HepG2 (cell line): ENCODE measurements at regions not wholly inside any gene's neighbourhood (a gene's known extent, or its start where the extent isn't known, plus 50 kb on each side); places are given as distances from the start of the nearest gene placed in this dataset.

Source experiments
- FOXP1 ChIP-seq, 2 experiments: fragments of 450-650 bp in 1 of 2; IDR thresholded peaks; 2 replicates each; pipeline ENCODE4 v1.6.1; 2017 to 2018; ENCODE audit warnings: antibody characterized with exemption in 1 of 2
- PHB2 ChIP-seq: fragments of 450-650 bp; IDR thresholded peaks from 2 replicates; pipeline ENCODE4 v1.6.1; 2018; ENCODE audit not compliant: partially characterized antibody
- RXRA ChIP-seq: sonication (generic); formaldehyde crosslinking; IDR thresholded peaks from 2 replicates; pipeline ENCODE4 v1.5.1; 2020; ENCODE audit warnings: missing genetic modification reagents
- ZNF614 ChIP-seq: IDR thresholded peaks from 2 replicates; pipeline ENCODE4 v1.6.1; 2018; ENCODE audit warnings: missing biosample characterization, missing genetic modification reagents, inconsistent platforms, borderline replicate concordance
- TF ChIP-seq, protein P1 (sequence below): sonication (generic); formaldehyde crosslinking; IDR thresholded peaks from 2 replicates; pipeline ENCODE4 v1.8.0; 2022; ENCODE audit warnings: low read depth, missing genetic modification reagents
- TF ChIP-seq, protein P2 (sequence below): sonication (generic); formaldehyde crosslinking; IDR thresholded peaks from 2 replicates; pipeline ENCODE4 v1.5.1; 2020; ENCODE audit warnings: missing genetic modification reagents, mild to moderate bottlenecking, borderline replicate concordance
- TF ChIP-seq, protein P3 (sequence below): sonication (generic); formaldehyde crosslinking; IDR thresholded peaks from 2 replicates; pipeline ENCODE4 v1.5.0; 2020; ENCODE audit warnings: mild to moderate bottlenecking, missing genetic modification reagents, borderline replicate concordance
- TF ChIP-seq, protein P4 (sequence below): conservative IDR thresholded peaks from 2 replicates; pipeline ENCODE4 v1.6.1; 2018; ENCODE audit warnings: missing genetic modification reagents

DNA sequence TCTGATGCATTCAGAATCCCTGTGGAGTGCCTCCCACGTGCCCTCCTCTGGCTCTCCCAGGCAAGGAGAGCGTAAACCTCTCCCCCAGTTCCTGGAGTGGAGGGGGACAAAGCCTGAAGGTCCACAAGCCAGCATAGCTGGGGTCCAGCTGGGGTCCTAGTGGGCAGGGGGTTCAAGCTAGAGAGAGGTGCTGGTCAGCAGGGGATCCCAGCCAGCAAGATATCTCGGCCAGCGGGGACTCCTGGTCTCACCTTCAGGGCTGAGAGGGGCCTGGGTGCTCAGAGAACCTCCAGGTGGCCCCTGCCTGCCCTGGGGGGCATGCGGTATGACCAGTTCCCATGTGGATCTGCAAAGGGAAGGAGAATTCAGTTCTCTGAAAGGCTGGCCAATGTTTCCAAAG, 413.7 kb downstream of the TCERG1L start (continued):
- TF ChIP-seq PHB2 (no peak), RXRA (no peak), ZNF614 (CRISPR knock-in tag) (no peak), FOXP1 (IDR thresholded peaks at IDR 0.05) (no peak), FOXP1 (CRISPR knock-in tag; IDR thresholded peaks at IDR 0.05) (no peak)
- TF ChIP-seq, protein P1, sequence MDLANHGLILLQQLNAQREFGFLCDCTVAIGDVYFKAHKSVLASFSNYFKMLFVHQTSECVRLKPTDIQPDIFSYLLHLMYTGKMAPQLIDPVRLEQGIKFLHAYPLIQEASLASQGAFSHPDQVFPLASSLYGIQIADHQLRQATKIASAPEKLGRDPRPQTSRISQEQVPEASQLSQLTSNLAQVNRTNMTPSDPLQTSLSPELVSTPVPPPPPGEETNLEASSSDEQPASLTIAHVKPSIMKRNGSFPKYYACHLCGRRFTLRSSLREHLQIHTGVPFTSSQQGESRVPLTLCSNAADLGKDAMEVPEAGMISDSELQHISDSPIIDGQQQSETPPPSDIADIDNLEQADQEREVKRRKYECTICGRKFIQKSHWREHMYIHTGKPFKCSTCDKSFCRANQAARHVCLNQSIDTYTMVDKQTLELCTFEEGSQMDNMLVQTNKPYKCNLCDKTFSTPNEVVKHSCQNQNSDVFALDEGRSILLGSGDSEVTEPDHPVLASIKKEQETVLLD (CRISPR knock-in tag): no peak
- TF ChIP-seq, protein P2, sequence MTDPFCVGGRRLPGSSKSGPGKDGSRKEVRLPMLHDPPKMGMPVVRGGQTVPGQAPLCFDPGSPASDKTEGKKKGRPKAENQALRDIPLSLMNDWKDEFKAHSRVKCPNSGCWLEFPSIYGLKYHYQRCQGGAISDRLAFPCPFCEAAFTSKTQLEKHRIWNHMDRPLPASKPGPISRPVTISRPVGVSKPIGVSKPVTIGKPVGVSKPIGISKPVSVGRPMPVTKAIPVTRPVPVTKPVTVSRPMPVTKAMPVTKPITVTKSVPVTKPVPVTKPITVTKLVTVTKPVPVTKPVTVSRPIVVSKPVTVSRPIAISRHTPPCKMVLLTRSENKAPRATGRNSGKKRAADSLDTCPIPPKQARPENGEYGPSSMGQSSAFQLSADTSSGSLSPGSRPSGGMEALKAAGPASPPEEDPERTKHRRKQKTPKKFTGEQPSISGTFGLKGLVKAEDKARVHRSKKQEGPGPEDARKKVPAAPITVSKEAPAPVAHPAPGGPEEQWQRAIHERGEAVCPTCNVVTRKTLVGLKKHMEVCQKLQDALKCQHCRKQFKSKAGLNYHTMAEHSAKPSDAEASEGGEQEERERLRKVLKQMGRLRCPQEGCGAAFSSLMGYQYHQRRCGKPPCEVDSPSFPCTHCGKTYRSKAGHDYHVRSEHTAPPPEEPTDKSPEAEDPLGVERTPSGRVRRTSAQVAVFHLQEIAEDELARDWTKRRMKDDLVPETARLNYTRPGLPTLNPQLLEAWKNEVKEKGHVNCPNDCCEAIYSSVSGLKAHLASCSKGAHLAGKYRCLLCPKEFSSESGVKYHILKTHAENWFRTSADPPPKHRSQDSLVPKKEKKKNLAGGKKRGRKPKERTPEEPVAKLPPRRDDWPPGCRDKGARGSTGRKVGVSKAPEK (CRISPR knock-in tag): no peak
- TF ChIP-seq, protein P3, sequence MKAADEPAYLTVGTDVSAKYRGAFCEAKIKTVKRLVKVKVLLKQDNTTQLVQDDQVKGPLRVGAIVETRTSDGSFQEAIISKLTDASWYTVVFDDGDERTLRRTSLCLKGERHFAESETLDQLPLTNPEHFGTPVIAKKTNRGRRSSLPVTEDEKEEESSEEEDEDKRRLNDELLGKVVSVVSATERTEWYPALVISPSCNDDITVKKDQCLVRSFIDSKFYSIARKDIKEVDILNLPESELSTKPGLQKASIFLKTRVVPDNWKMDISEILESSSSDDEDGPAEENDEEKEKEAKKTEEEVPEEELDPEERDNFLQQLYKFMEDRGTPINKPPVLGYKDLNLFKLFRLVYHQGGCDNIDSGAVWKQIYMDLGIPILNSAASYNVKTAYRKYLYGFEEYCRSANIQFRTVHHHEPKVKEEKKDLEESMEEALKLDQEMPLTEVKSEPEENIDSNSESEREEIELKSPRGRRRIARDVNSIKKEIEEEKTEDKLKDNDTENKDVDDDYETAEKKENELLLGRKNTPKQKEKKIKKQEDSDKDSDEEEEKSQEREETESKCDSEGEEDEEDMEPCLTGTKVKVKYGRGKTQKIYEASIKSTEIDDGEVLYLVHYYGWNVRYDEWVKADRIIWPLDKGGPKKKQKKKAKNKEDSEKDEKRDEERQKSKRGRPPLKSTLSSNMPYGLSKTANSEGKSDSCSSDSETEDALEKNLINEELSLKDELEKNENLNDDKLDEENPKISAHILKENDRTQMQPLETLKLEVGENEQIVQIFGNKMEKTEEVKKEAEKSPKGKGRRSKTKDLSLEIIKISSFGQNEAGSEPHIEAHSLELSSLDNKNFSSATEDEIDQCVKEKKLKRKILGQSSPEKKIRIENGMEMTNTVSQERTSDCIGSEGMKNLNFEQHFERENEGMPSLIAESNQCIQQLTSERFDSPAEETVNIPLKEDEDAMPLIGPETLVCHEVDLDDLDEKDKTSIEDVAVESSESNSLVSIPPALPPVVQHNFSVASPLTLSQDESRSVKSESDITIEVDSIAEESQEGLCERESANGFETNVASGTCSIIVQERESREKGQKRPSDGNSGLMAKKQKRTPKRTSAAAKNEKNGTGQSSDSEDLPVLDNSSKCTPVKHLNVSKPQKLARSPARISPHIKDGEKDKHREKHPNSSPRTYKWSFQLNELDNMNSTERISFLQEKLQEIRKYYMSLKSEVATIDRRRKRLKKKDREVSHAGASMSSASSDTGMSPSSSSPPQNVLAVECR (CRISPR knock-in tag): no peak
- TF ChIP-seq, protein P4, sequence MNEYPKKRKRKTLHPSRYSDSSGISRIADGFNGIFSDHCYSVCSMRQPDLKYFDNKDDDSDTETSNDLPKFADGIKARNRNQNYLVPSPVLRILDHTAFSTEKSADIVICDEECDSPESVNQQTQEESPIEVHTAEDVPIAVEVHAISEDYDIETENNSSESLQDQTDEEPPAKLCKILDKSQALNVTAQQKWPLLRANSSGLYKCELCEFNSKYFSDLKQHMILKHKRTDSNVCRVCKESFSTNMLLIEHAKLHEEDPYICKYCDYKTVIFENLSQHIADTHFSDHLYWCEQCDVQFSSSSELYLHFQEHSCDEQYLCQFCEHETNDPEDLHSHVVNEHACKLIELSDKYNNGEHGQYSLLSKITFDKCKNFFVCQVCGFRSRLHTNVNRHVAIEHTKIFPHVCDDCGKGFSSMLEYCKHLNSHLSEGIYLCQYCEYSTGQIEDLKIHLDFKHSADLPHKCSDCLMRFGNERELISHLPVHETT (CRISPR knock-in tag): no peak
